Esophagus squamous epithelium (tissue), 4 donors: ENCODE measurements at regions not wholly inside any gene's neighbourhood (a gene's known extent, or its start where the extent isn't known, plus 50 kb on each side); places are given as distances from the start of the nearest gene placed in this dataset.

Experiments used
- CTCF ChIP-seq, 6 experiments: fragments of 450-650 bp in 4 of 6; fragments of 200-600 bp in 2 of 6; sonication (generic) in 2 of 6; IDR thresholded peaks; one replicate each; pipeline ENCODE4 v1.5.1; 2016 to 2019; ENCODE audit warnings: antibody characterized with exemption in 6 of 6, mild to moderate bottlenecking in 4 of 6, moderate library complexity in 4 of 6
- POLR2A ChIP-seq, 4 donors: fragments of 450-650 bp; IDR thresholded peaks; one replicate each; pipeline ENCODE4 v1.6.1; 2017; ENCODE audit warnings: antibody characterized with exemption in 4 of 4, mild to moderate bottlenecking in 4 of 4, moderate library complexity in 3 of 4

GRCh38 chr13:48586591-48587103, 53.8 kb upstream of the RCBTB2 start:
- TF ChIP-seq CTCF (IDR thresholded peaks at IDR 0.05) (no peak), POLR2A (IDR thresholded peaks at IDR 0.05) (no peak)
